NOMO-1 treated with dmso at 0.1 percent for 144 hours (cell line): ENCODE measurements at regions not wholly inside any gene's neighbourhood (a gene's known extent, or its start where the extent isn't known, plus 50 kb on each side); places are given as distances from the start of the nearest gene placed in this dataset.
"Not testable (repeated sequence)": the region's sequence is repeated elsewhere in the genome, so short reads cannot be mapped to it uniquely, and the experiment has no call there.

Experiments
- DNase-seq: peaks from one replicate; lab custom pipeline; 2025; ENCODE audit not compliant: unreplicated experiment; lab: John Stamatoyannopoulos, UW

GRCh38 chr3:140863580-140864009 is 78.0 kb upstream of the SLC25A36 start:
- peak; percentile 54 for DNase-seq

- no peak for DNase-seq
These were observed 71.3 kb upstream of the SLC25A36 start for GRCh38 chr3:140870351-140870750.

- DNase-seq, result no peak
These were observed 70.6 kb upstream of the SLC25A36 start for GRCh38 chr3:140871022-140871421.

GRCh38 chr3:140872165-140872564 is 69.5 kb upstream of the SLC25A36 start:
- not testable (repeated sequence) for DNase-seq

- DNase-seq, result no peak
These were observed 58.1 kb upstream of the SLC25A36 start for GRCh38 chr3:140883428-140884040.

GRCh38 chr3:140885697-140886096 is 55.9 kb upstream of the SLC25A36 start:
- not testable (repeated sequence) for DNase-seq
